ENCODE measurements at regions not wholly inside any gene's neighbourhood (a gene's known extent, or its start where the extent isn't known, plus 50 kb on each side); places are given as distances from the start of the nearest gene placed in this dataset.

- Mint-ChIP-seq H3K27ac (no peak overlapping the region), H3K9me3 (no peaks in the 10 kb centered on the region), H3K27me3 (peaks cover 0 to 3% (median 0%) of the 10 kb centered on the region in 5 donors), H3K4me3 (no peak overlapping the region), H3K4me1 (peaks cover 0 to 11% (median 5%) of the 10 kb centered on the region in 4 donors), H3K36me3 (peaks cover 0 to 4% (median 3%) of the 10 kb centered on the region in 3 donors)
- DNase-seq (no peak), ATAC-seq (no peak)
- POLR2A ChIA-PET, result no interaction called here
These were observed 281.7 kb upstream of the CD180 start for GRCh38 chr5:67478337-67478736.

- Mint-ChIP-seq H3K27ac (peak overlapping the region in 1 of 10 donors; percentile 78), H3K36me3 (peaks cover 0 to 3% (median 0%) of the 10 kb centered on the region in 3 donors), H3K4me3 (no peak overlapping the region), H3K27me3 (peaks cover 0 to 3% (median 0%) of the 10 kb centered on the region in 5 donors), H3K9me3 (no peaks in the 10 kb centered on the region), H3K4me1 (peaks cover 0 to 11% (median 5%) of the 10 kb centered on the region in 4 donors)
- ATAC-seq, result no peak
- POLR2A ChIA-PET, result no interaction called here
- no peak for DNase-seq
These were observed 280.4 kb upstream of the CD180 start for GRCh38 chr5:67476995-67477394.

DNA sequence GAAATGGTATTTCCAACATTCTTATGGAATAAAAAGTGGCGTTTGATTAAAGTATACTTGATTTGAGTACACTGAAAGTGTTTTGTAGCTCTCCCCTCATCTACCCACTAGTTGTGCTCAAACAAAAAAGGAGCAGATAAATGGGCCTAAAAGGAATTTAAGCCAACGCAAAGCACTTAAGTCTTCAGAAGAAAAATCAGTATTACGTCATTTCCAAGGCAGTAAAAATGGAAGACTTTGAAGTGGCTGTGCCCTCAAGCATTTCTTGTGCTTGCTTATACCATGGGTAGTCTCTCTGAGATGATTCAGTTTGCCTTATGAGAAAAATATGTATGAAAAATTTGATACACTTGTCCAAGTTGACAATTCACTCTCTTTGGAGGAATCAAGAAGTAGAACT is 279.9 kb upstream of the CD180 start:
- H3K4me3 Mint-ChIP-seq, result no peak overlapping the region
- DNase-seq (peak in 2 of 10 donors; percentile 28 to 45), ATAC-seq (peak; percentile 35 to 73)
- H3K36me3 Mint-ChIP-seq, result peaks cover 0 to 3% (median 0%) of the 10 kb centered on the region in 3 donors
- peaks cover 0 to 3% (median 0%) of the 10 kb centered on the region in 5 donors for H3K27me3 Mint-ChIP-seq
- POLR2A ChIA-PET, result no interaction called here
- peaks cover 0 to 11% (median 5%) of the 10 kb centered on the region in 4 donors for H3K4me1 Mint-ChIP-seq
- H3K9me3 Mint-ChIP-seq, result no peaks in the 10 kb centered on the region
- peak overlapping the region in 1 of 10 donors; percentile 78 for H3K27ac Mint-ChIP-seq

DNA sequence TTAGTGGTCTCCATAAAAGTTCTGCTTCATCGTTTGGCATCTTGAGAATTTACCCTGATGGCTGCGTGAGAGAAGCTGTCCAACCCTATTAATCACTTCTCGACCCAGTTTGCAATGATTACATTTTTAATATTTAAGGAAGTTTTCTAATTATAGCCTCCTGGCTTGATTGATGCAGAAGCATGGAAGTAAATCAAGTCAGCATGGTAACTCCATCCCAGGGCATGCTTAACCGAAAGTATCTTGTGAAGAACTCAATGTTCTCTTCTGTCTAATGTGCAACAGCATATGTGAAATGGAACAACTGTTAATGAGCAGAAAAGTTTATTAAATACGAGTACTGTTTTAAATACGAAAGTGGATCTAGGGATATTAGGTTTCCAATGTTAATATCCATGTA is 278.9 kb upstream of the CD180 start:
- peaks cover 0 to 3% (median 0%) of the 10 kb centered on the region in 3 donors for H3K36me3 Mint-ChIP-seq
- peaks cover 0 to 2% (median 0%) of the 10 kb centered on the region in 9 donors for H3K9me3 Mint-ChIP-seq
- H3K4me1 Mint-ChIP-seq, result peaks cover 0 to 11% (median 5%) of the 10 kb centered on the region in 4 donors
- H3K27me3 Mint-ChIP-seq, result peaks cover 0 to 3% (median 0%) of the 10 kb centered on the region in 5 donors
- POLR2A ChIA-PET, result no interaction called here
- DNase-seq, result no peak
- no peak overlapping the region for H3K27ac Mint-ChIP-seq
- H3K4me3 Mint-ChIP-seq, result no peak overlapping the region
- no peak for ATAC-seq

GRCh38 chr5:67474597-67475238 is 278.1 kb upstream of the CD180 start:
- H3K9me3 Mint-ChIP-seq, result peaks cover 0 to 2% (median 0%) of the 10 kb centered on the region in 9 donors
- POLR2A ChIA-PET, result no interaction called here
- ATAC-seq, result no peak

DNA sequence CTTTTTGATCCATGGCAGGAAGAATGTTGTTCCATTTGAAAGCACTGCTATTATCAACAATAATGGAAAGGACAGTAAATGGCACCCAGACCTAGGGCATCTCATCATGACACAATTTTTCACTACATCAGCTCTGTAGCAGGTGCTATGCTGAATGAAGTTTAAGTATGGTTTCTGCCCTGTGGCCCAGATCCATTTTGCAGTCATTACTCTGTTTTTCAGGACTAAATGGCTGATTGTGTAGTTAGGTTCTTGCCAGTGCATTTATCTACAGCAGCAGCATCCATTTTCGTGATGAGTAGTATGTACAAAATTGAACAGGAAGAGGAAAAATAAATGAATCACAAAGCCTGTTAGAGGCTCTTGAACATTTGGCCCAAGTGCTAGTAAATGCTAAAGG is 270.5 kb upstream of the CD180 start:
- no peaks in the 10 kb centered on the region for H3K4me1 Mint-ChIP-seq
- H3K36me3 Mint-ChIP-seq, result peaks cover 0 to 3% (median 0%) of the 10 kb centered on the region in 3 donors
- POLR2A ChIA-PET, result no interaction called here
- no peak overlapping the region for H3K27ac Mint-ChIP-seq
- H3K9me3 Mint-ChIP-seq, result peaks cover 0 to 2% (median 0%) of the 10 kb centered on the region in 9 donors
- DNase-seq (no peak), ATAC-seq (no peak)
- no peaks in the 10 kb centered on the region for H3K27me3 Mint-ChIP-seq
- H3K4me3 Mint-ChIP-seq, result no peak overlapping the region

More at GRCh38 chr5:67474597-67475238, 278.1 kb upstream of the CD180 start:
- no peak for DNase-seq
- peaks cover 0 to 3% (median 0%) of the 10 kb centered on the region in 5 donors for H3K27me3 Mint-ChIP-seq
- H3K36me3 Mint-ChIP-seq, result peaks cover 0 to 3% (median 0%) of the 10 kb centered on the region in 3 donors
- peaks cover 0 to 11% (median 5%) of the 10 kb centered on the region in 4 donors for H3K4me1 Mint-ChIP-seq
- no peak overlapping the region for H3K27ac Mint-ChIP-seq
- H3K4me3 Mint-ChIP-seq, result no peak overlapping the region

DNA sequence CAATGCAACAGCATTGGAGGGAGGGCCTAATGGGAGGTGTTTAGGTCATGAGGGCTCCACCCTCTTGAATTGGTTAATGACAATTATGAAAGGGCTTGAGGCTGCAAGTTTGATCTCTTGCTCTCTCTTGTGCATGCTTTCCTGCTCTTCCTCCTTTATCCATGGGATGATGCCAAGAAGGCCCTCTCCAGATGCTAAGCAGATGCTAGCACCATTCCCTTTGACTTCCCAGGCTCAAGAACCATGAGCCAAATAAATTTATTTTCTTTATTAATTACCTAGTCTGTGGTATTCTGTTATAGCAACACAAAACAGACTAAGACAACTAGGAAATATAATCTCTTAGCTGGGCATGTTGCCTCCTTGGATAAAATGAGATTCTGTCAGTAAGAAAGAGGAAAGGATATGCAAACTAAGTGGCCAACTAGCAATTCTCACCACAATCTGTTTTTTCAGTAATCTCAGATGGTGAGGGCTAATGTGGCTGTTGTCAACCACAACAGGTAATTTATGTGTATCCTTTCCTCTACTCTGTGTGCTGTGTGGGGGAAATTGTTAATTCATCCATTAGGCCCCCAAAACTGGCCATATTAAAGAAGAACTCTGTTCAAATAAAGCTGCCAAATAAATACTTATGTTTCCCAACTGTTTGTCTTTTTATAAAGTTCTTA is 269.1 kb upstream of the CD180 start:
- H3K9me3 Mint-ChIP-seq, result peaks cover 0 to under 1% (median 0%) of the 10 kb centered on the region in 9 donors
- POLR2A ChIA-PET, result no interaction called here
- H3K4me1 Mint-ChIP-seq, result no peaks in the 10 kb centered on the region
- ATAC-seq (no peak), DNase-seq (no peak)
- no peaks in the 10 kb centered on the region for H3K27me3 Mint-ChIP-seq
- peaks cover 0 to 3% (median 0%) of the 10 kb centered on the region in 3 donors for H3K36me3 Mint-ChIP-seq
- H3K4me3 Mint-ChIP-seq, result no peak overlapping the region
- H3K27ac Mint-ChIP-seq, result no peak overlapping the region

DNA sequence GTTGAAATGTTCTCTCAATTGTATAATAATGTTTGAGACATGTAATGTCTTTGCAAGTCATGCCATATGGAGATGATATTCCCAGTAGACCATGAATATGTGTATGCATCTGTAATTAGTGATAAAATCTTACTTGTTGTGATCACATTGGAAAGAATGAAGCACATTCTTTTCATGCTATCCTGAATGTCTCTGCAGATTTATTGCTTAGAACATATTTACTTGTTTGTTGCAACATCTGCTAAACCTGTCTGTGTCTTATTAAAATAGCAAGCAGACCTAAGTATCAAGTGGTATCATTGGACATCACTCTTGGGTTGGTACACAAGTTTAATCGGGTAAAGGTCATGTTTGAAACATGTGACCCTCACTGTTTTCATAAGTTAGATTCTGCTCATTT is 265.5 kb upstream of the CD180 start:
- peaks cover 0 to 3% (median 0%) of the 10 kb centered on the region in 3 donors for H3K36me3 Mint-ChIP-seq
- POLR2A ChIA-PET, result no interaction called here
- H3K27ac Mint-ChIP-seq, result no peak overlapping the region
- H3K4me3 Mint-ChIP-seq, result no peak overlapping the region
- no peak for DNase-seq
- no peaks in the 10 kb centered on the region for H3K4me1 Mint-ChIP-seq
- no peak for ATAC-seq
- H3K27me3 Mint-ChIP-seq, result no peaks in the 10 kb centered on the region
- H3K9me3 Mint-ChIP-seq, result peaks cover 0 to 2% (median 0%) of the 10 kb centered on the region in 9 donors

- DNase-seq, result no peak
- H3K27me3 Mint-ChIP-seq, result no peaks in the 10 kb centered on the region
- ATAC-seq, result no peak
- peaks cover 0 to 2% (median 0%) of the 10 kb centered on the region in 9 donors for H3K9me3 Mint-ChIP-seq
- POLR2A ChIA-PET, result no interaction called here
- H3K27ac Mint-ChIP-seq, result no peak overlapping the region
- no peak overlapping the region for H3K4me3 Mint-ChIP-seq
- no peaks in the 10 kb centered on the region for H3K36me3 Mint-ChIP-seq
- peaks cover 0 to 4% (median 2%) of the 10 kb centered on the region in 4 donors for H3K4me1 Mint-ChIP-seq
These were observed 262.7 kb upstream of the CD180 start for GRCh38 chr5:67459253-67459652.

GRCh38 chr5:67455970-67456369 is 259.4 kb upstream of the CD180 start:
- Mint-ChIP-seq H3K4me1 (peaks cover 0 to 4% (median 2%) of the 10 kb centered on the region in 4 donors), H3K27ac (no peak overlapping the region), H3K4me3 (no peak overlapping the region), H3K36me3 (no peaks in the 10 kb centered on the region), H3K9me3 (peaks cover 0 to 2% (median 0%) of the 10 kb centered on the region in 9 donors), H3K27me3 (peaks cover 0 to 2% (median 0%) of the 10 kb centered on the region in 5 donors)
- DNase-seq, result no peak
- ATAC-seq, result no peak
- POLR2A ChIA-PET, result no interaction called here

DNA sequence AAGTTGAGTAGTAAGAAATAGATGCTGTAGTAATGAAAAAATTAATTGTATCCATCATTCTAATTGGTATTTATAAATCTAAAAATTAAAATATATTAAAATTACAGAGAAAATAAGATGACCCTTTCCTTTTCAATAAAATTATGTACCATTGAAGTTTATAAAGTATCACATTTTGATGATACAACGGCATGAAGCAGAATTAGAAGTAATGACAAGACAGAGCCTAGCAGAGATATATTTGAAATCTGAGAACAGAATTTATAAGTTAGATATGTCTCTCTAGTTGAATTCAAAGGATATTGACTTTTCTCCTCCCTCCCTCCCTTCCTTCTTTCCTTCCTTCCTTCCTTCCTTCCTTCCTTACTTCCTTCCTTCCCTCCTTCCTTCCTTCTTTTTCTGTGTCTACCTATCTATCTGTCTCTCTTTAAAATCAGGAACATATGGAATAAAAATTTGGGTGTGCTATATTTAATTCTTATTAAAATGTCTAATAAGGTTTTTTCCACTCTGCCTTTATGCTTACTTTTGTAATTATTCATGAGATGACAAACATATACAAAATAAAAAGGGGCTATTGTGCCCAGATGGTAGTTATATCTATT is 258.5 kb upstream of the CD180 start:
- ATAC-seq (no peak), DNase-seq (no peak)
- H3K4me3 Mint-ChIP-seq, result no peak overlapping the region
- H3K4me1 Mint-ChIP-seq, result peaks cover 0 to 4% (median 2%) of the 10 kb centered on the region in 4 donors
- POLR2A ChIA-PET, result no interaction called here
- H3K27me3 Mint-ChIP-seq, result peaks cover 0 to 2% (median 0%) of the 10 kb centered on the region in 5 donors
- no peak overlapping the region for H3K27ac Mint-ChIP-seq
- H3K9me3 Mint-ChIP-seq, result no peaks in the 10 kb centered on the region
- H3K36me3 Mint-ChIP-seq, result no peaks in the 10 kb centered on the region

DNA sequence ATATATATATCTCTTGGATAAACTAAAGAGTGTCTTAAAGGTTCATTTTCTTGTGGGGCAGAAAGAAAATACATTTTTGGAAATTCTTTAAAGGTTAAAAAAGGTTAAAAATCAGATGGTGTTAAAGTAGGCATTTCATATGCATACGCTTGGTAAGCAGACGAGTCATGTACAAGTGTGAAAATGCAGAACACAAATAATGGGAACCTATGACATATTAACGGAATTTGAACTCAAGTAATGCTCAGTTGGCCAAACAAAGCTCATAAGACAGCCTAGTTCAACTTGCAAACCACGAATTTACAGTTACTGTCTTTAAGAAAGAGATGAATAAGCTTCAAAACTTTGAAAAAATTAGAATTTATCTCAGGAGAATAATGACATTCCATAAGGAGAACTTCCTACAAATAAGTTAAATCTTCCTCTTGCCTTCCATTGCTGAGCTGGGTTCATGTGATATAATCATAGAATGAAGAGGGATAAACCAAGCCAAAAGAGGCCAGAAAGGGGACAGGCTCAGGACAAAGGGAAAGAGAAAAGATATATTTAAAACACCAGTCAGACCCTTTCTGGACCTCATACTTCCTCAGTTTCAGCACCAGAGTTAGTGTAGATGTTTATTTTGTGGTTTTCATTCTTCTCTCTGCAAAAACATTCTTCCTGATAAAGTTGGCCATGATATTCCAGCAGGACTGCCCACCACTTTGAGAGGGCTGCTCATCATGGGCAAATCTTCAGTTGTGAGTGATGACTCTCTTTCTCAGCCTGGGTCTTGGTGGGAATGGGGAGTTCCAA is 256.7 kb upstream of the CD180 start:
- Mint-ChIP-seq H3K4me3 (no peak overlapping the region), H3K9me3 (peaks cover 0 to 10% (median 1%) of the 10 kb centered on the region in 9 donors), H3K4me1 (peaks cover 0 to 4% (median 2%) of the 10 kb centered on the region in 4 donors), H3K27me3 (peaks cover 0 to 2% (median 0%) of the 10 kb centered on the region in 5 donors), H3K36me3 (peaks cover 0 to 10% (median 0%) of the 10 kb centered on the region in 3 donors), H3K27ac (no peak overlapping the region)
- POLR2A ChIA-PET, result no interaction called here
- DNase-seq, result no peak
- ATAC-seq, result no peak
